ENCODE measurements at regions not wholly inside any gene's neighbourhood (a gene's known extent, or its start where the extent isn't known, plus 50 kb on each side); places are given as distances from the start of the nearest gene placed in this dataset.

DNA sequence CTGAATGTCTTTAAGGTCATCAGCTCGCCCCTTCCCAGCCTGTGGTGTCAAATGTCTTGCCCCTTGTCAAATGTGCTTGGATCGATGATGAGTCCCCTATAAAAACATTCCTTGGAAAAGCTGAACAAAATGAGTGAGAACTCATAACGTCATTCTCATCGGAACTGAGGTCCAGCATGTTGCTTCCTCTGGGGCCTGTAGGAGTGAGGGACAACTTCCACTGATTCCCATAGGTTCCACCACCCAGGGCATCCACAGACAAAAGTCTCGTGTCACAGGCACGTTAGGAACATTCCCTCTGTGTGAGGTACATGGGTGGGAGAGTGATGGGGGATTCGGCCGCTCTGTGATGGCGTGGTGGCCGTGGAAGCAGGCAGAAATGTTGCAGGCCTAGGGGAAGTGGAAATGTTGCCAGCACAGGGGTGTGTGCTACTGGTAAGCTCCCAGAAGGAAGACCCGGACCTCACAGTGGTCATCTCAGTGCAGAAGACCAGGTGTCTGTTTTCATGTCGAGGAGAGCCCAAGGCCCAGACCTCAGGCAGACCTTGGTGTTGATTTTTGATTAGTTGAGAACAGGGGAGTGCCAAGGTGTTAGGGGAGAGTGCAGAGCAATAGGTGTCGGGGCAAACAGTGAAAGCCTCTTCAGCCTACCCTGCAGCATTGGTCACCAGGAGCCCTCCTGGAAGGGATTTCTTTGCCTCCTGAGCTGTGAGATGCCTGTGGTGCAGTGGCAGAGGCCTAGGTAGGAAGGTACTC lies 96.8 kb downstream of the SNRPN start:
- Histone ChIP-seq H2AFZ (ENCODE audit: insufficient read depth, low read depth, low read length, poor library complexity, severe bottlenecking) (no peak overlapping the region), H3K79me2 (ENCODE audit: control insufficient read depth, insufficient read depth, low read length) (no peaks in the 10 kb centered on the region), H3K27me3 (replicated peaks in 1 of 4; ENCODE audit: control extremely low read depth in 1 of 4, control insufficient read depth in 3 of 4, insufficient read depth in 4 of 4, low read length in 3 of 4) (no peaks in the 10 kb centered on the region), H3K4me1 (ENCODE audit: control insufficient read depth in 2 of 2, insufficient read depth in 2 of 2, low read length in 2 of 2) (no peaks in the 10 kb centered on the region), H4K20me1 (ENCODE audit: control insufficient read depth, insufficient read depth, low read length, poor library complexity, severe bottlenecking) (no peaks in the 10 kb centered on the region), H3K4me2 (replicated peaks; ENCODE audit: low read depth, low read length, poor library complexity, severe bottlenecking) (no peak overlapping the region), H3K4me3 (ENCODE audit: control extremely low read depth in 1 of 5, extremely low read depth in 1 of 5, insufficient read depth in 1 of 5, low read depth in 2 of 5, low read length in 4 of 5) (peak overlapping the region in 1 of 5 experiments; percentile 24), H3K36me3 (replicated peaks in 1 of 2; ENCODE audit: control extremely low read depth in 1 of 2, control insufficient read depth in 1 of 2, extremely low read depth in 1 of 2, insufficient read depth in 2 of 2, low read length in 1 of 2) (peaks cover 0 to 28% of the 10 kb centered on the region in 2 experiments), H3K9ac (ENCODE audit: low read length) (no peak overlapping the region), H3K27ac (ENCODE audit: low read length in 2 of 2) (no peak overlapping the region), H3K9me3 (ENCODE audit: control extremely low read depth in 1 of 3, control insufficient read depth in 2 of 3, insufficient read depth in 1 of 3, low read length in 2 of 3) (peaks cover 2 to 94% (median 92%) of the 10 kb centered on the region in 3 donors)
- ATAC-seq (ENCODE audit: low read depth): no peak
- Mint-ChIP-seq H3K9me3 (ENCODE audit: insufficient read depth) (peaks cover 30% of the 10 kb centered on the region), H3K27ac (no peak overlapping the region), H3K27me3 (no peaks in the 10 kb centered on the region), H3K4me3 (no peak overlapping the region), H3K4me1 (no peaks in the 10 kb centered on the region)
- intact Hi-C loops (cut with micrococcal nuclease): no loop called here
- WGBS (ENCODE audit: insufficient coverage): 94% methylated on average over 12 of the region's 13 CpGs
- POLR2A ChIA-PET: no interaction called here
- no peak for DNase-seq
- CTCF ChIA-PET: no interaction called here
- TF ChIP-seq, protein P1, sequence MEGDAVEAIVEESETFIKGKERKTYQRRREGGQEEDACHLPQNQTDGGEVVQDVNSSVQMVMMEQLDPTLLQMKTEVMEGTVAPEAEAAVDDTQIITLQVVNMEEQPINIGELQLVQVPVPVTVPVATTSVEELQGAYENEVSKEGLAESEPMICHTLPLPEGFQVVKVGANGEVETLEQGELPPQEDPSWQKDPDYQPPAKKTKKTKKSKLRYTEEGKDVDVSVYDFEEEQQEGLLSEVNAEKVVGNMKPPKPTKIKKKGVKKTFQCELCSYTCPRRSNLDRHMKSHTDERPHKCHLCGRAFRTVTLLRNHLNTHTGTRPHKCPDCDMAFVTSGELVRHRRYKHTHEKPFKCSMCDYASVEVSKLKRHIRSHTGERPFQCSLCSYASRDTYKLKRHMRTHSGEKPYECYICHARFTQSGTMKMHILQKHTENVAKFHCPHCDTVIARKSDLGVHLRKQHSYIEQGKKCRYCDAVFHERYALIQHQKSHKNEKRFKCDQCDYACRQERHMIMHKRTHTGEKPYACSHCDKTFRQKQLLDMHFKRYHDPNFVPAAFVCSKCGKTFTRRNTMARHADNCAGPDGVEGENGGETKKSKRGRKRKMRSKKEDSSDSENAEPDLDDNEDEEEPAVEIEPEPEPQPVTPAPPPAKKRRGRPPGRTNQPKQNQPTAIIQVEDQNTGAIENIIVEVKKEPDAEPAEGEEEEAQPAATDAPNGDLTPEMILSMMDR (IDR thresholded peaks at IDR 0.05): no peak
- no peak for TF ChIP-seq EZH2 (IDR thresholded peaks at IDR 0.05; ENCODE audit: borderline replicate concordance, insufficient read depth, low read depth, low read length, poor library complexity, severe bottlenecking)

DNA sequence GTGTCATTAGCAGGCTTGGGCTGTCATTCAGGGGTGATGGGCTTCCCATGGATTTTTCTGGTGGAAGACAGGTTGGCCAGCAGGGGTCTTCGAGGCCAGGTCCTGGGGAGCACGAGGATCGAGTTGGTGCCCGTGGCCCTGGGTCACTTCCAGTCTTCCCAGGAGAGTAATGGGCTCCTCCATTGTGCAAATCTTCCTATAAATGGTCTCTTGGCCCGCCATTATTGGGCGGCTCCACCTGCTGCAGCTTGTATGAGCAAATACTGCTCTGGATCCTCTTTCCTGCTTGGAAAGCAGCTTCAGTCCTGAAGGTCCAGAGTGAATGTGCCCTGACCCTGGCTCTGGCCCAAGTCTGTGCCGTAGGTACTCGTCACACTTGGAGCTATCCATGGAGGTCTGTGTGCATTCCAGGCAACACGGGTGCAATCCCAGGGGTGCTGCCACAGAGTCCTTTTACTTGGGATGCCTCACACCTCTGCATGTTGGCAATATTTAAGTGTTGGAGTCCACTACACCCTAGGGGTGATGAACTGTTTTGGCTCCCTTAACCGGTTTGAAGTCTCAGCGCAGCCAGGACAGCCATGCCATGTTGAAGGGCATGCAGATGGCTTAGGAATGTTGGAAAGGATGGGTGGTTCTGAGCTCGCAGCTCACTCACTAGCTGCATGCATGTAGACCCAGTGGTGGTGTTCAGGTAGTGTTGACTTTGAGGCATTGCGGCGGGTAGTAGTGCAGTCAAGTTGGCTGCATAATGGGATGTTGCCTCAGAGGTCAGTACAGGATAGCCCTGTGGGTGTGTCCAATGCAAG lies 97.6 kb downstream of the SNRPN start:
- ChIA-PET POLR2A (no interaction called here), CTCF (no interaction called here)
- Histone ChIP-seq H3K9ac (ENCODE audit: low read length) (no peak overlapping the region), H3K4me1 (ENCODE audit: control insufficient read depth in 2 of 2, insufficient read depth in 2 of 2, low read length in 2 of 2) (no peaks in the 10 kb centered on the region), H3K9me3 (ENCODE audit: control extremely low read depth in 1 of 3, control insufficient read depth in 2 of 3, insufficient read depth in 1 of 3, low read length in 2 of 3) (peaks cover 2 to 94% (median 94%) of the 10 kb centered on the region in 3 donors), H4K20me1 (ENCODE audit: control insufficient read depth, insufficient read depth, low read length, poor library complexity, severe bottlenecking) (no peaks in the 10 kb centered on the region), H3K4me2 (replicated peaks; ENCODE audit: low read depth, low read length, poor library complexity, severe bottlenecking) (no peak overlapping the region), H2AFZ (ENCODE audit: insufficient read depth, low read depth, low read length, poor library complexity, severe bottlenecking) (no peak overlapping the region), H3K79me2 (ENCODE audit: control insufficient read depth, insufficient read depth, low read length) (no peaks in the 10 kb centered on the region), H3K27me3 (replicated peaks in 1 of 4; ENCODE audit: control extremely low read depth in 1 of 4, control insufficient read depth in 3 of 4, insufficient read depth in 4 of 4, low read length in 3 of 4) (no peaks in the 10 kb centered on the region), H3K4me3 (ENCODE audit: control extremely low read depth in 1 of 5, extremely low read depth in 1 of 5, insufficient read depth in 1 of 5, low read depth in 2 of 5, low read length in 4 of 5) (no peak overlapping the region), H3K27ac (ENCODE audit: low read length in 2 of 2) (no peak overlapping the region), H3K36me3 (replicated peaks in 1 of 2; ENCODE audit: control extremely low read depth in 1 of 2, control insufficient read depth in 1 of 2, extremely low read depth in 1 of 2, insufficient read depth in 2 of 2, low read length in 1 of 2) (peaks cover 0 to 28% of the 10 kb centered on the region in 2 experiments)
- peaks cover 26% of the 10 kb centered on the region for H3K9me3 Mint-ChIP-seq (ENCODE audit: insufficient read depth)
- 91% methylated on average over 14 of the region's 14 CpGs for WGBS (ENCODE audit: insufficient coverage)
- H3K4me1 Mint-ChIP-seq: no peaks in the 10 kb centered on the region
- TF ChIP-seq, protein P1 (IDR thresholded peaks at IDR 0.05): no peak
- TF ChIP-seq EZH2 (IDR thresholded peaks at IDR 0.05; ENCODE audit: borderline replicate concordance, insufficient read depth, low read depth, low read length, poor library complexity, severe bottlenecking): no peak
- H3K27ac Mint-ChIP-seq: no peak overlapping the region
- no peak overlapping the region for H3K4me3 Mint-ChIP-seq
- no peak for DNase-seq
- ATAC-seq (ENCODE audit: low read depth): no peak
- intact Hi-C loops (cut with micrococcal nuclease): no loop called here
- no peaks in the 10 kb centered on the region for H3K27me3 Mint-ChIP-seq
